ENCODE measurements at regions not wholly inside any gene's neighbourhood (a gene's known extent, or its start where the extent isn't known, plus 50 kb on each side); places are given as distances from the start of the nearest gene placed in this dataset.

DNA sequence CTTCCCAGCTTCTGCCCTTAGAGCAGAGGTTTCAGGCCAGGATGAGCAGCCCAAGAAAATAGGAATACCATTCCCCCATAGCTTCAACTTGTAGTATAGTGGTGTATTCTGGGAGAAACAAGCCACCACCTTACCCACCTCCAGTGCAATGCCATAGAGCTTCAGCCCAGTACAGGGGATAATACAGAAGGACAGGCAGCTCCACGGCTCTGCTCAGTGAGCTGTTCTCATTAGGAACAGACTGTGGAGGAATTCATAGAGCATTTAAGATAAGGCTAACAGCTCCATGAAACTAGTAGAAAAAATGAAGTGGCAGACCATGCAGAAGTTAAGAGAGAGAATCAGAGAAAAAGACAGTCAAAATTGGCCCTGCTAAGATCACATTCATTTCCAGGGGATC is 294.7 kb upstream of the POGK start:
- TF ChIP-seq, protein P1, sequence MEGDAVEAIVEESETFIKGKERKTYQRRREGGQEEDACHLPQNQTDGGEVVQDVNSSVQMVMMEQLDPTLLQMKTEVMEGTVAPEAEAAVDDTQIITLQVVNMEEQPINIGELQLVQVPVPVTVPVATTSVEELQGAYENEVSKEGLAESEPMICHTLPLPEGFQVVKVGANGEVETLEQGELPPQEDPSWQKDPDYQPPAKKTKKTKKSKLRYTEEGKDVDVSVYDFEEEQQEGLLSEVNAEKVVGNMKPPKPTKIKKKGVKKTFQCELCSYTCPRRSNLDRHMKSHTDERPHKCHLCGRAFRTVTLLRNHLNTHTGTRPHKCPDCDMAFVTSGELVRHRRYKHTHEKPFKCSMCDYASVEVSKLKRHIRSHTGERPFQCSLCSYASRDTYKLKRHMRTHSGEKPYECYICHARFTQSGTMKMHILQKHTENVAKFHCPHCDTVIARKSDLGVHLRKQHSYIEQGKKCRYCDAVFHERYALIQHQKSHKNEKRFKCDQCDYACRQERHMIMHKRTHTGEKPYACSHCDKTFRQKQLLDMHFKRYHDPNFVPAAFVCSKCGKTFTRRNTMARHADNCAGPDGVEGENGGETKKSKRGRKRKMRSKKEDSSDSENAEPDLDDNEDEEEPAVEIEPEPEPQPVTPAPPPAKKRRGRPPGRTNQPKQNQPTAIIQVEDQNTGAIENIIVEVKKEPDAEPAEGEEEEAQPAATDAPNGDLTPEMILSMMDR (IDR thresholded peaks at IDR 0.05; ENCODE audit: insufficient read depth, low read length, poor library complexity, severe bottlenecking) = no peak
- no peak overlapping the region for H3K4me3 ChIP-seq (ENCODE audit: insufficient read depth, low read length, poor library complexity, severe bottlenecking)
- no peaks in the 10 kb centered on the region for H3K9me3 ChIP-seq (ENCODE audit: insufficient read depth, low read length)
- H3K27me3 ChIP-seq (ENCODE audit: low read length) = no peaks in the 10 kb centered on the region
- H3K36me3 ChIP-seq (ENCODE audit: low read length) = no peaks in the 10 kb centered on the region
- H3K9me2 ChIP-seq (replicated peaks; ENCODE audit: insufficient read depth, low read length) = no peaks in the 10 kb centered on the region
- H3K4me2 ChIP-seq (ENCODE audit: low read depth, low read length, poor library complexity, severe bottlenecking) = no peak overlapping the region
- no peaks in the 10 kb centered on the region for H3K79me2 ChIP-seq (ENCODE audit: insufficient read depth, low read length)
- H3F3A ChIP-seq (ENCODE audit: insufficient read depth) = no peaks in the 10 kb centered on the region
- H4K20me1 ChIP-seq (ENCODE audit: low read depth, low read length) = no peaks in the 10 kb centered on the region
- H2AFZ ChIP-seq (ENCODE audit: low read depth, low read length, severe bottlenecking) = no peak overlapping the region
- no peak overlapping the region for H3K27ac ChIP-seq (ENCODE audit: low read depth, low read length)
- H3K9ac ChIP-seq (ENCODE audit: low read length) = no peak overlapping the region

DNA sequence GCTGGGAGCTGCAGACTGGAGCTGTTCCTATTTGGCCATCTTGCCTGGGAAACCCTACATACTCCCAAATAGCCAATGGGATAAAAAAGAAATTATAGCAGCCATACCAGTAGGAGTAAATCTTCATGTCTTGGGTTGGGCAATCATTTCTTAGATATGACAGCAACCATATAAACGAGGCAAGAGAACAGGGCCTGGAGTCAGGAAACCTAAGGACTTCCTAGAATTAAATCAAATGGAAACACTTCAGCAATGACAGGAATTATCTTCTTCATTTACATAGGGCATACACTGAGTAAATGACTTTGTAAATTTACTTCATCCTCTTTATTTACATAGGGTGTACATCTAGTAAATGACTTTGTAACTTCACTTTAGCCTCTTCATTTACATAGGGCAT is 286.6 kb upstream of the POGK start:
- Histone ChIP-seq H3K4me3 (ENCODE audit: insufficient read depth, low read length, poor library complexity, severe bottlenecking) (no peak overlapping the region), H3K9me3 (ENCODE audit: insufficient read depth, low read length) (peaks cover 4% of the 10 kb centered on the region; the same call in 1 of the 2 replicates), H2AFZ (ENCODE audit: low read depth, low read length, severe bottlenecking) (no peak overlapping the region), H3K36me3 (ENCODE audit: low read length) (no peaks in the 10 kb centered on the region), H3K79me2 (ENCODE audit: insufficient read depth, low read length) (no peaks in the 10 kb centered on the region), H3K9ac (ENCODE audit: low read length) (no peak overlapping the region), H3K27me3 (ENCODE audit: low read length) (no peaks in the 10 kb centered on the region), H3K27ac (ENCODE audit: low read depth, low read length) (no peak overlapping the region), H3K9me2 (replicated peaks; ENCODE audit: insufficient read depth, low read length) (no peaks in the 10 kb centered on the region), H3K4me2 (ENCODE audit: low read depth, low read length, poor library complexity, severe bottlenecking) (no peak overlapping the region), H3F3A (ENCODE audit: insufficient read depth) (no peaks in the 10 kb centered on the region), H4K20me1 (ENCODE audit: low read depth, low read length) (no peaks in the 10 kb centered on the region)
- TF ChIP-seq, protein P1 (IDR thresholded peaks at IDR 0.05; ENCODE audit: insufficient read depth, low read length, poor library complexity, severe bottlenecking) = no peak
- no peak for TF ChIP-seq EZH2phosphoT487 (conservative IDR thresholded peaks at IDR 0.05; ENCODE audit: low read length)

DNA sequence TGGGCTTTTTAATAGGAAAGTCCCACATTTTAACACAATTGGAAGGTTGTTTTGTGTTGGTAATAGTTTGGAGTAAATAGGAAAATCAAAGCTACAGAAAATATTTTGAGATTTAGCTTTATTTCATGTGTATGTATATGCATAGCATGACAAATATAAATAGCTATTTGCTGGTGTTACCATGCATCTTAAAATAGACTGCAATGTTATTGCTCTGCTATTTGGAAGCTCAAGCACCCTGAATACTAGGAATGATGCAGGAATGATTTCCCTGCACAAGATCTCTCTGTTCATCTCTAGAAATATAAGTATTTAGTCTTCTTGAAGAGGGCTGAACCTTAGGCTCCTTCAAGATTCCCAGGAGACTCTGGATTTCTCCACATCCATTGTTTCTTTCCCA is 268.3 kb upstream of the POGK start:
- no peaks in the 10 kb centered on the region for H3K27me3 ChIP-seq (ENCODE audit: low read length)
- H3K79me2 ChIP-seq (ENCODE audit: insufficient read depth, low read length) = no peaks in the 10 kb centered on the region
- H3K9me2 ChIP-seq (replicated peaks; ENCODE audit: insufficient read depth, low read length) = no peaks in the 10 kb centered on the region
- H3F3A ChIP-seq (ENCODE audit: insufficient read depth) = no peaks in the 10 kb centered on the region
- H3K27ac ChIP-seq (ENCODE audit: low read depth, low read length) = no peak overlapping the region
- H3K4me2 ChIP-seq (ENCODE audit: low read depth, low read length, poor library complexity, severe bottlenecking) = no peak overlapping the region
- H3K9ac ChIP-seq (ENCODE audit: low read length) = no peak overlapping the region
- H3K9me3 ChIP-seq (ENCODE audit: insufficient read depth, low read length) = no peaks in the 10 kb centered on the region
- no peak overlapping the region for H2AFZ ChIP-seq (ENCODE audit: low read depth, low read length, severe bottlenecking)
- H4K20me1 ChIP-seq (ENCODE audit: low read depth, low read length) = no peaks in the 10 kb centered on the region
- no peak overlapping the region for H3K4me3 ChIP-seq (ENCODE audit: insufficient read depth, low read length, poor library complexity, severe bottlenecking)
- TF ChIP-seq, protein P1 (IDR thresholded peaks at IDR 0.05; ENCODE audit: insufficient read depth, low read length, poor library complexity, severe bottlenecking) = no peak
- no peak for TF ChIP-seq EZH2phosphoT487 (conservative IDR thresholded peaks at IDR 0.05; ENCODE audit: low read length)
- H3K36me3 ChIP-seq (ENCODE audit: low read length) = no peaks in the 10 kb centered on the region

GRCh38 chr1:166573199-166573598 is 266.1 kb upstream of the POGK start:
- Histone ChIP-seq H3K27me3 (ENCODE audit: low read length) (no peaks in the 10 kb centered on the region), H3K9ac (ENCODE audit: low read length) (no peak overlapping the region), H3K27ac (ENCODE audit: low read depth, low read length) (no peak overlapping the region), H3K9me2 (replicated peaks; ENCODE audit: insufficient read depth, low read length) (no peaks in the 10 kb centered on the region), H3K36me3 (ENCODE audit: low read length) (no peaks in the 10 kb centered on the region), H4K20me1 (ENCODE audit: low read depth, low read length) (no peaks in the 10 kb centered on the region), H3K4me2 (ENCODE audit: low read depth, low read length, poor library complexity, severe bottlenecking) (no peak overlapping the region), H3F3A (ENCODE audit: insufficient read depth) (no peaks in the 10 kb centered on the region), H3K4me3 (ENCODE audit: insufficient read depth, low read length, poor library complexity, severe bottlenecking) (no peak overlapping the region), H2AFZ (ENCODE audit: low read depth, low read length, severe bottlenecking) (no peak overlapping the region), H3K79me2 (ENCODE audit: insufficient read depth, low read length) (no peaks in the 10 kb centered on the region), H3K9me3 (ENCODE audit: insufficient read depth, low read length) (no peaks in the 10 kb centered on the region)
- no peak for TF ChIP-seq EZH2phosphoT487 (conservative IDR thresholded peaks at IDR 0.05; ENCODE audit: low read length)
- TF ChIP-seq, protein P1 (IDR thresholded peaks at IDR 0.05; ENCODE audit: insufficient read depth, low read length, poor library complexity, severe bottlenecking) = no peak
